ENCODE measurements at regions not wholly inside any gene's neighbourhood (a gene's known extent, or its start where the extent isn't known, plus 50 kb on each side); places are given as distances from the start of the nearest gene placed in this dataset.

GRCh38 chr5:38795986-38796741, 49.6 kb upstream of the OSMR start:
- TF ChIP-seq CTCF (IDR thresholded peaks at IDR 0.05; ENCODE audit: borderline replicate concordance) = no peak
- Histone ChIP-seq H3K36me3 (no peaks in the 10 kb centered on the region), H3K27me3 (ENCODE audit: low read depth) (no peaks in the 10 kb centered on the region), H3K9me3 (replicated peaks) (no peaks in the 10 kb centered on the region), H3K4me3 (no peak overlapping the region), H3K27ac (replicated peaks) (peak overlapping the region; percentile 74), H3K4me1 (peaks cover 44% of the 10 kb centered on the region)
- peak; percentile 70 for DNase-seq
- intact Hi-C loops (cut with micrococcal nuclease) = no loop called here

Measured in left ventricle myocardium inferior (tissue), 1 donor.